GM08714 (cell line): ENCODE measurements at regions not wholly inside any gene's neighbourhood (a gene's known extent, or its start where the extent isn't known, plus 50 kb on each side); places are given as distances from the start of the nearest gene placed in this dataset.

ENCODE experiments used
- H3K4me3 ChIP-seq: fragments of 200-500 bp; sonication (Bioruptor generic); 2 replicates; pipeline ENCODE4 v1.5.1; 2014; ENCODE audit warnings: mild to moderate bottlenecking, low read length, inconsistent platforms
- ZNF274 ChIP-seq: IDR thresholded peaks from 2 replicates; pipeline ENCODE4 v1.6.1; 2012; ENCODE audit warnings: mild to moderate bottlenecking, low read depth, low read length

- TF ChIP-seq ZNF274: no peak
- no peak overlapping the region for H3K4me3 ChIP-seq
These were observed 984.2 kb downstream of the SQOR start for GRCh38 chr15:46618984-46619383.

- H3K4me3 ChIP-seq: no peak overlapping the region
- TF ChIP-seq ZNF274: no peak
These were observed 985.7 kb downstream of the SQOR start for GRCh38 chr15:46620392-46621013.

GRCh38 chr15:46622851-46623250 lies 988.0 kb downstream of the SQOR start:
- no peak overlapping the region for H3K4me3 ChIP-seq
- no peak for TF ChIP-seq ZNF274

- TF ChIP-seq ZNF274: no peak
- no peak overlapping the region for H3K4me3 ChIP-seq
These were observed 1001.4 kb downstream of the SQOR start for GRCh38 chr15:46636206-46636605.

- no peak overlapping the region for H3K4me3 ChIP-seq
- no peak for TF ChIP-seq ZNF274
These were observed 1010.0 kb downstream of the SQOR start for GRCh38 chr15:46644501-46645481.

- H3K4me3 ChIP-seq: no peak overlapping the region
- no peak for TF ChIP-seq ZNF274
These were observed 1011.7 kb downstream of the SQOR start for GRCh38 chr15:46646490-46646889.

- H3K4me3 ChIP-seq: no peak overlapping the region
- no peak for TF ChIP-seq ZNF274
These were observed 1012.2 kb downstream of the SQOR start for GRCh38 chr15:46647046-46647445.

GRCh38 chr15:46652266-46652665 lies 1017.4 kb downstream of the SQOR start:
- H3K4me3 ChIP-seq: no peak overlapping the region
- no peak for TF ChIP-seq ZNF274

GRCh38 chr15:46654993-46655392 lies 1020.2 kb downstream of the SQOR start:
- no peak for TF ChIP-seq ZNF274
- no peak overlapping the region for H3K4me3 ChIP-seq

GRCh38 chr15:46660096-46660842 lies 1025.4 kb downstream of the SQOR start:
- TF ChIP-seq ZNF274: no peak
- no peak overlapping the region for H3K4me3 ChIP-seq

GRCh38 chr15:46670258-46670657 lies 1035.4 kb downstream of the SQOR start:
- H3K4me3 ChIP-seq: no peak overlapping the region
- TF ChIP-seq ZNF274: no peak

- no peak overlapping the region for H3K4me3 ChIP-seq
- TF ChIP-seq ZNF274: no peak
These were observed 1036.5 kb downstream of the SQOR start for GRCh38 chr15:46671336-46671735.

- TF ChIP-seq ZNF274: no peak
- no peak overlapping the region for H3K4me3 ChIP-seq
These were observed 1037.2 kb downstream of the SQOR start for GRCh38 chr15:46672041-46672440.
